RWPE2 (cell line): ENCODE measurements at regions not wholly inside any gene's neighbourhood (a gene's known extent, or its start where the extent isn't known, plus 50 kb on each side); places are given as distances from the start of the nearest gene placed in this dataset.

Experiments
- ATAC-seq: fragments of 200-7000 bp; cut with Tn5 transposase; 3 replicates; pipeline ENCODE4 v1.9.1; 2021; ENCODE audit warnings: low read depth
- DNase-seq: peaks from one replicate; pipeline ENCODE4 v3.0.0-alpha.2; 2020; ENCODE audit warnings: low spot score
- H3K27ac ChIP-seq: fragments of 450-650 bp; 2 replicates; pipeline ENCODE4 v1.5.1; 2017; ENCODE audit warnings: mild to moderate bottlenecking; ENCODE audit not compliant: poor library complexity, severe bottlenecking
- H3K27me3 ChIP-seq: fragments of 250-450 bp; sonication (Bioruptor Pico); 2 replicates; pipeline ENCODE4 v1.5.1; 2021; ENCODE audit warnings: mild to moderate bottlenecking, moderate library complexity; ENCODE audit not compliant: insufficient read depth, poor library complexity, severe bottlenecking
- H3K36me3 ChIP-seq: fragments of 250-450 bp; sonication (Bioruptor Pico); 2 replicates; pipeline ENCODE4 v1.5.1; 2020; ENCODE audit warnings: low read depth, mild to moderate bottlenecking, moderate library complexity
- H3K4me1 ChIP-seq: fragments of 250-450 bp; sonication (Bioruptor Pico); 2 replicates; pipeline ENCODE4 v1.5.1; 2021; ENCODE audit warnings: mild to moderate bottlenecking, moderate library complexity; ENCODE audit not compliant: insufficient read depth, poor library complexity, severe bottlenecking
- H3K4me3 ChIP-seq: fragments of 250-450 bp; sonication (Bioruptor Pico); 2 replicates; pipeline ENCODE4 v1.5.1; 2021; ENCODE audit warnings: mild to moderate bottlenecking, moderate library complexity; ENCODE audit not compliant: severe bottlenecking
- H3K9me3 ChIP-seq: fragments of 250-450 bp; sonication (Bioruptor Pico); 2 replicates; pipeline ENCODE4 v1.5.1; 2021; ENCODE audit warnings: mild to moderate bottlenecking, moderate library complexity; ENCODE audit not compliant: severe bottlenecking
- TF ChIP-seq, protein P1 (sequence below): fragments of 450-650 bp; IDR thresholded peaks from one replicate; pipeline ENCODE4 v1.5.1; 2017; ENCODE audit warnings: mild to moderate bottlenecking, moderate library complexity; ENCODE audit not compliant: poor library complexity, severe bottlenecking

DNA sequence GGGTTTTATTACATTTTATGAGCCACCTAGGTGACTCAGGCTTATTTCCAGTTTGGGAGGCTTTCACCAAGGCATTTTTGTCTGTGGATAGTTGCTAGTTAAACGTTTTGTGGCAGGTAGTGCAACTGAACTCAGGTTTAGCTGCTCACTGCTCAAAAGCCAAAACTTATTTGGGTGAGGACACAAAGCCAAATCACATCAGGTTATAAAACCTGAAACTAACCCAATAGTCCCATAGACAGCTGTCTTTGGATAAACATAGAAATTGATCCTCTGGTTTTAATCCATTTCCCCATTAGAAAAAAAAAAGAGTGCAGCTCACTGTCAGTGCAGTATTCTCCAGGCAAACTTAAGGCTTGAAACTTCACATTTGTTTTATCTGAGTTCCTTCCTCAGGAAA lies 362.6 kb upstream of the TFPI start:
- H3K4me1 ChIP-seq: no peaks in the 10 kb centered on the region

DNA sequence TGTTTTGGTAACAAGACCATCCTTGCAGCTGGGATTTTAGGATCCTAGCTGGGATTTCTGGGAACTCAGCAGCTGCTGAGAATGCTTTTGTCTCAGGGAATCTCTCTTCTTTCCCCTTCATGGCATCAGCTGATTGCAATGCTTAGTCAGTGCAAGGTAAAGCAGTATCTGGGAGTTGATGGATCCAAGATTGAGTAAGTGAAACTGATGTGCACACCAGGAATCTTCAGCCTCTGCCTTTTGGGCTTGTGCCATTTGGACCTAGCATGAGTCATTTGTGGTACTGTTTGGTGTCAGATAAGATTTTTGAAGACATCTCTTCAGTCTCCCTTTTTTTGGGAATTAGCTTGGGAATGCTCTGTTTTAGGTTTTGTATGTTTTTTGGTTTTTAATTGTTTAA lies 363.3 kb upstream of the TFPI start:
- H3K9me3 ChIP-seq: no peaks in the 10 kb centered on the region
- H3K36me3 ChIP-seq: no peaks in the 10 kb centered on the region
- TF ChIP-seq, protein P1, sequence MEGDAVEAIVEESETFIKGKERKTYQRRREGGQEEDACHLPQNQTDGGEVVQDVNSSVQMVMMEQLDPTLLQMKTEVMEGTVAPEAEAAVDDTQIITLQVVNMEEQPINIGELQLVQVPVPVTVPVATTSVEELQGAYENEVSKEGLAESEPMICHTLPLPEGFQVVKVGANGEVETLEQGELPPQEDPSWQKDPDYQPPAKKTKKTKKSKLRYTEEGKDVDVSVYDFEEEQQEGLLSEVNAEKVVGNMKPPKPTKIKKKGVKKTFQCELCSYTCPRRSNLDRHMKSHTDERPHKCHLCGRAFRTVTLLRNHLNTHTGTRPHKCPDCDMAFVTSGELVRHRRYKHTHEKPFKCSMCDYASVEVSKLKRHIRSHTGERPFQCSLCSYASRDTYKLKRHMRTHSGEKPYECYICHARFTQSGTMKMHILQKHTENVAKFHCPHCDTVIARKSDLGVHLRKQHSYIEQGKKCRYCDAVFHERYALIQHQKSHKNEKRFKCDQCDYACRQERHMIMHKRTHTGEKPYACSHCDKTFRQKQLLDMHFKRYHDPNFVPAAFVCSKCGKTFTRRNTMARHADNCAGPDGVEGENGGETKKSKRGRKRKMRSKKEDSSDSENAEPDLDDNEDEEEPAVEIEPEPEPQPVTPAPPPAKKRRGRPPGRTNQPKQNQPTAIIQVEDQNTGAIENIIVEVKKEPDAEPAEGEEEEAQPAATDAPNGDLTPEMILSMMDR: no peak
- no peak overlapping the region for H3K4me3 ChIP-seq
- ATAC-seq (no peak), DNase-seq (no peak)
- H3K27ac ChIP-seq: no peak overlapping the region
- no peaks in the 10 kb centered on the region for H3K4me1 ChIP-seq
- no peaks in the 10 kb centered on the region for H3K27me3 ChIP-seq

More for the DNA sequence above, 362.6 kb upstream of the TFPI start:
- Histone ChIP-seq H3K9me3 (no peaks in the 10 kb centered on the region), H3K36me3 (no peaks in the 10 kb centered on the region), H3K4me3 (no peak overlapping the region), H3K27me3 (no peaks in the 10 kb centered on the region), H3K27ac (no peak overlapping the region)
- no peak for ATAC-seq
- no peak for DNase-seq
- TF ChIP-seq, protein P1: no peak

DNA sequence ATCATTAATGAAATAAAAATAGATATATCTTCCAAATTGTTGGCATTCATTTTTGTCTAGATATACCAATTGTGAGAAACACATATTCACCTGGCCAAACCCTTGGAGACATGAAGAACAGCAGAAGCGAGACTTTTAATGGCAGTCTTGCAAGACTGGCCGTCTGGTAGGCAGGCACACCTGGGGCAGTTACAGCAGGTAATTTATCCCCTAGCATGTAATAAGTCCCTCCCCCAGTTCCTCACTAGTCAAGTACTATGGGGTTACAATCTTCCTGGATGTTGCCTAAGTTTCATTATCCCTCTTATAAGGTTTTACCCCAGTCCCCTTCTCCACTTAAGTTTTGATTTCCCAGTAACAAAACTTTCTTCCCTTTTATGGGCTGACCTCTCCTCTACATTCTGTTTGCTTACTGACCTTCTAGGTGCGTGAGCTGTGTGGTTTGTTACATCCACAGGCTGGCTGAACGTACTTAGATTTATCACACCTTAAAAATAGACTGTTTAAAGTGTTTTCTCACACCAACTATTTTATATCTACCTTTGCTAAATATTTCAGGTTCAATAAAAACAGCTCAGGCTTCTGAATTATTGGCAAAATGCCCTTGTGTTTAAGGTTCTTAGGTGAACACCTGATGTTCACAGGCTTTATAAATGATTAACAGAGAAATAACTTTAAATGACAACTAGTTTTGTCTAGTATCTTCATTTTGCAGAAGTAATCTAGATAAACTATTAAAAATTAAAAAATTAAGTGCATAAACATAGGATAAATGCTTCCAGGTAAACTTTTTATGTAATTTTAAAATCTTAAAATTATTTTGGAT lies 365.0 kb upstream of the TFPI start:
- no peak for ATAC-seq
- Histone ChIP-seq H3K27ac (no peak overlapping the region), H3K9me3 (no peaks in the 10 kb centered on the region), H3K27me3 (no peaks in the 10 kb centered on the region), H3K4me3 (no peak overlapping the region), H3K4me1 (no peaks in the 10 kb centered on the region), H3K36me3 (no peaks in the 10 kb centered on the region)
- TF ChIP-seq, protein P1: no peak
- DNase-seq: no peak

DNA sequence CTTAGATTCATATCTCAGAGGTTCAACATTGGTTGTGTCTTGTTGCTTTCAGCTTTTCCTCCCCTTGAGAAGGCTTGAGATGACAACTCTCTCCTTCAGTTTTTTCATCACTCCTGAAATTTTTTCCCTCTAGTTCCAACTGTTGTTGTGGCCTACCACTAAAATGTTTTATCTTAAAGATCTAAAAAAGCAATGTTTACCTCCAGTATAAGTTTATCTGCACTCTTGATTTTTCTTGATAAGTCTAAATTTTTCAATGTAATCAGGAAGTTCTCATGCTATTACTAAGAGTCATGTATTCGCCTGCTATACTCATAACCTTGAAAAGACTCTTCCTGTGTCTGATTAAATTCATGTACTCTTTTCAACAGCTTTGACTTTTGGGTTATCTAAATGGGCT lies 366.3 kb upstream of the TFPI start:
- Histone ChIP-seq H3K36me3 (no peaks in the 10 kb centered on the region), H3K27ac (no peak overlapping the region), H3K9me3 (no peaks in the 10 kb centered on the region), H3K27me3 (no peaks in the 10 kb centered on the region), H3K4me1 (no peaks in the 10 kb centered on the region), H3K4me3 (no peak overlapping the region)
- DNase-seq (no peak), ATAC-seq (no peak)
- TF ChIP-seq, protein P1: no peak

DNA sequence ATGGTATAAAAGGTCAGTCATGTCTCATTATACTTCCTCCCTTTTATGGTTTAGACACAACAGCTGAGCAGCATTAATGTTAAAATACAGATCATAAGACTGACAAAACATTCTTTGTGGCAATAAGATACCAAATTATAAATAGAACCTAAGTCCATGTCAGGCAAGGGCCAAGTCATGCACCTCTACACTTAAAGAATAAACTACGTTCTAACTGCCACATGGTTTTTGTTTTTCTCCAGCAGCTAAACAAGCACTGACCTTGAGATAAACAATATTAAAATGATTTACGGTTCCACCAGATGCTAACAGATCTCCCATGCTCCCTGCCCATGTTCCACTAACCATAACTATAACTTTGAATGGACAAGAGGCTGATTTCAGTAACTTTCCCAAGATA lies 368.6 kb upstream of the TFPI start:
- H3K27me3 ChIP-seq: no peaks in the 10 kb centered on the region
- no peaks in the 10 kb centered on the region for H3K36me3 ChIP-seq
- no peaks in the 10 kb centered on the region for H3K4me1 ChIP-seq
- ATAC-seq: no peak
- TF ChIP-seq, protein P1: no peak
- no peaks in the 10 kb centered on the region for H3K9me3 ChIP-seq
- DNase-seq: no peak
- H3K4me3 ChIP-seq: no peak overlapping the region
- no peak overlapping the region for H3K27ac ChIP-seq
